Prostate gland (tissue), 2 donors: ENCODE measurements at regions not wholly inside any gene's neighbourhood (a gene's known extent, or its start where the extent isn't known, plus 50 kb on each side); places are given as distances from the start of the nearest gene placed in this dataset.
"Not testable (repeated sequence)": the region's sequence is repeated elsewhere in the genome, so short reads cannot be mapped to it uniquely, and the experiment has no call there.

Source experiments
- DNase-seq: peaks from one replicate; pipeline ENCODE4 v3.0.0-alpha.2; 2019; ENCODE audit warnings: low spot score
- H3K27ac ChIP-seq, 2 donors: fragments of 200-600 bp; sonication (generic); 2 replicates each; pipeline ENCODE4 v1.5.1; 2017 to 2019
- H3K27me3 ChIP-seq: fragments of 200-600 bp; sonication (generic); replicated peaks from 2 replicates; pipeline ENCODE4 v1.5.1; 2019; ENCODE audit not compliant: insufficient read depth
- H3K36me3 ChIP-seq, 2 donors: fragments of 200-600 bp; sonication (generic); 1 replicate in 1 of 2; 2 replicates in 1 of 2; pipeline versions ENCODE4 v1.5.1 to v1.8.1; 2017 to 2019
- H3K4me1 ChIP-seq: fragments of 200-600 bp; sonication (generic); replicated peaks from 2 replicates; pipeline ENCODE4 v1.5.1; 2019
- H3K4me3 ChIP-seq, 2 donors: fragments of 200-600 bp; sonication (generic); 2 replicates each; pipeline ENCODE4 v1.5.1; 2017 to 2019
- H3K9me3 ChIP-seq: fragments of 200-600 bp; sonication (generic); 2 replicates; pipeline ENCODE4 v1.5.1; 2017
- CTCF ChIP-seq, 4 experiments: fragments of 200-600 bp in 2 of 4; fragments of 450-650 bp in 2 of 4; sonication (generic) in 2 of 4; IDR thresholded peaks; 1 replicate in 3 of 4; 2 replicates in 1 of 4; pipeline ENCODE4 v1.5.1; 2016 to 2019; ENCODE audit warnings: antibody characterized with exemption in 4 of 4, mild to moderate bottlenecking in 2 of 4, moderate library complexity in 2 of 4
- POLR2A ChIP-seq: fragments of 450-650 bp; IDR thresholded peaks from one replicate; pipeline ENCODE4 v1.6.1; 2016; ENCODE audit warnings: antibody characterized with exemption, mild to moderate bottlenecking
- POLR2AphosphoS5 ChIP-seq: sonication (generic); formaldehyde crosslinking; IDR thresholded peaks from one replicate; pipeline ENCODE4 v1.6.1; 2017; ENCODE audit warnings: antibody characterized with exemption
- WGBS: methylation state at CpG from one replicate; pipeline ENCODE4 v1.1.5; 2018; 5-methylcytosine and 5-hydroxymethylcytosine counted together
- intact Hi-C: fragments of 100-400 bp; cut with DNase I; formaldehyde crosslinking; loops from one replicate; pipeline ENCODE4 v1.14.2; 2022

GRCh38 chr4:140223056-140223810, 69.2 kb upstream of the MAML3 start:
- no peak for DNase-seq
- TF ChIP-seq POLR2A (no peak), POLR2AphosphoS5 (no peak), CTCF (IDR thresholded peaks at IDR 0.05) (no peak)
- Histone ChIP-seq H3K27ac (no peak overlapping the region), H3K27me3 (no peaks in the 10 kb centered on the region), H3K36me3 (no peaks in the 10 kb centered on the region), H3K9me3 (no peaks in the 10 kb centered on the region), H3K4me3 (no peak overlapping the region), H3K4me1 (no peaks in the 10 kb centered on the region)
- 93% methylated on average over 8 of the region's 8 CpGs for WGBS
- intact Hi-C loops = no loop called here

GRCh38 chr4:140222171-140222570, 68.2 kb upstream of the MAML3 start:
- DNase-seq = no peak
- Histone ChIP-seq H3K4me3 (no peak overlapping the region), H3K27me3 (no peaks in the 10 kb centered on the region), H3K36me3 (no peaks in the 10 kb centered on the region), H3K27ac (no peak overlapping the region), H3K4me1 (no peaks in the 10 kb centered on the region), H3K9me3 (no peaks in the 10 kb centered on the region)
- intact Hi-C loops = no loop called here
- no peak for TF ChIP-seq POLR2AphosphoS5

GRCh38 chr4:140220058-140220457, 66.1 kb upstream of the MAML3 start:
- no peak overlapping the region for H3K27ac ChIP-seq
- WGBS = 73% methylated on average over 2 of the region's 2 CpGs
- no peak for DNase-seq
- H3K4me1 ChIP-seq = no peaks in the 10 kb centered on the region
- H3K36me3 ChIP-seq = no peaks in the 10 kb centered on the region
- H3K27me3 ChIP-seq = no peaks in the 10 kb centered on the region
- intact Hi-C loops = no loop called here
- TF ChIP-seq CTCF (IDR thresholded peaks at IDR 0.05) (no peak), POLR2A (no peak), POLR2AphosphoS5 (no peak)
- H3K9me3 ChIP-seq = no peaks in the 10 kb centered on the region
- no peak overlapping the region for H3K4me3 ChIP-seq

- H3K36me3 ChIP-seq = no peaks in the 10 kb centered on the region
- no peak overlapping the region for H3K4me3 ChIP-seq
- H3K27ac ChIP-seq = no peak overlapping the region
- TF ChIP-seq POLR2AphosphoS5 (no peak), POLR2A (no peak), CTCF (IDR thresholded peaks at IDR 0.05) (no peak)
- H3K9me3 ChIP-seq = no peaks in the 10 kb centered on the region
- 65% methylated on average over 2 of the region's 2 CpGs for WGBS
- DNase-seq = no peak
- no peaks in the 10 kb centered on the region for H3K27me3 ChIP-seq
- intact Hi-C loops = no loop called here
- H3K4me1 ChIP-seq = no peaks in the 10 kb centered on the region
Observed at GRCh38 chr4:140219567-140219966, 65.6 kb upstream of the MAML3 start.

GRCh38 chr4:140219070-140219469, 65.1 kb upstream of the MAML3 start:
- H3K27me3 ChIP-seq, H3K4me3 ChIP-seq, H3K36me3 ChIP-seq, DNase-seq, H3K9me3 ChIP-seq, H3K27ac ChIP-seq, intact Hi-C loops, H3K4me1 ChIP-seq: not testable (repeated sequence)
- WGBS = 94% methylated on average over 5 of the region's 5 CpGs

- 93% methylated on average over 1 of the region's 1 CpG for WGBS
- Histone ChIP-seq H3K36me3 (no peaks in the 10 kb centered on the region), H3K27ac (no peak overlapping the region), H3K4me3 (no peak overlapping the region), H3K9me3 (no peaks in the 10 kb centered on the region), H3K27me3 (no peaks in the 10 kb centered on the region), H3K4me1 (no peaks in the 10 kb centered on the region)
- TF ChIP-seq POLR2AphosphoS5 = no peak
- no peak for TF ChIP-seq CTCF (IDR thresholded peaks at IDR 0.05)
- no peak for TF ChIP-seq POLR2A
- intact Hi-C loops = no loop called here
- DNase-seq = no peak
Observed at GRCh38 chr4:140213749-140214148, 59.8 kb upstream of the MAML3 start.
